HEK293 (cell line): ENCODE measurements at regions not wholly inside any gene's neighbourhood (a gene's known extent, or its start where the extent isn't known, plus 50 kb on each side); places are given as distances from the start of the nearest gene placed in this dataset.

Experiments
- TRIM28 ChIP-seq: IDR thresholded peaks from 2 replicates; pipeline ENCODE4 v1.6.1; 2011; ENCODE audit warnings: low read length, control low read depth, borderline replicate concordance
- ZBTB7A ChIP-seq: fragments of 450-650 bp; formaldehyde crosslinking; IDR thresholded peaks from 2 replicates; pipeline ENCODE4 v1.5.1; 2016; ENCODE audit warnings: low read depth, missing biosample characterization, missing genetic modification characterization
- ZEB2 ChIP-seq: fragments of 450-650 bp; formaldehyde crosslinking; IDR thresholded peaks from 2 replicates; pipeline ENCODE4 v1.5.1; 2016; ENCODE audit warnings: missing biosample characterization, missing genetic modification characterization
- ZNF302 ChIP-seq: fragments of 450-650 bp; formaldehyde crosslinking; IDR thresholded peaks from 2 replicates; pipeline ENCODE4 v1.5.1; 2016; ENCODE audit warnings: missing biosample characterization, missing genetic modification characterization, low read depth
- ZNF324 ChIP-seq: fragments of 450-650 bp; formaldehyde crosslinking; IDR thresholded peaks from 2 replicates; pipeline ENCODE4 v1.5.1; 2016; ENCODE audit warnings: missing biosample characterization, missing genetic modification characterization
- ZNF501 ChIP-seq: fragments of 450-650 bp; formaldehyde crosslinking; IDR thresholded peaks from 2 replicates; pipeline ENCODE4 v1.5.1; 2016; ENCODE audit warnings: missing biosample characterization, missing genetic modification characterization
- ZNF571 ChIP-seq: fragments of 450-650 bp; formaldehyde crosslinking; IDR thresholded peaks from 2 replicates; pipeline ENCODE4 v1.5.0; 2017; ENCODE audit warnings: missing biosample characterization, missing genetic modification characterization
- ZNF707 ChIP-seq: fragments of 450-650 bp; formaldehyde crosslinking; IDR thresholded peaks from 2 replicates; pipeline ENCODE4 v1.5.1; 2016; ENCODE audit warnings: missing biosample characterization, missing genetic modification characterization
- TF ChIP-seq, protein P1 (sequence below): fragments of 450-650 bp; formaldehyde crosslinking; IDR thresholded peaks from 2 replicates; pipeline ENCODE4 v1.5.1; 2016; ENCODE audit warnings: missing biosample characterization, missing genetic modification characterization
- TF ChIP-seq, protein P2 (sequence below): fragments of 450-650 bp; formaldehyde crosslinking; IDR thresholded peaks from 2 replicates; pipeline ENCODE4 v1.5.1; 2016; ENCODE audit warnings: missing biosample characterization, missing genetic modification characterization
- TF ChIP-seq, protein P3 (sequence below): fragments of 450-650 bp; formaldehyde crosslinking; IDR thresholded peaks from 2 replicates; pipeline ENCODE4 v1.5.1; 2016; ENCODE audit warnings: missing biosample characterization, missing genetic modification characterization
- TF ChIP-seq, protein P4 (sequence below): fragments of 450-650 bp; formaldehyde crosslinking; conservative IDR thresholded peaks from 2 replicates; pipeline ENCODE4 v1.5.1; 2016; ENCODE audit warnings: low read depth, missing biosample characterization, missing genetic modification characterization
- TF ChIP-seq, protein P5 (sequence below): fragments of 450-650 bp; formaldehyde crosslinking; IDR thresholded peaks from 2 replicates; pipeline ENCODE4 v1.5.1; 2016; ENCODE audit warnings: missing biosample characterization, missing genetic modification characterization

DNA sequence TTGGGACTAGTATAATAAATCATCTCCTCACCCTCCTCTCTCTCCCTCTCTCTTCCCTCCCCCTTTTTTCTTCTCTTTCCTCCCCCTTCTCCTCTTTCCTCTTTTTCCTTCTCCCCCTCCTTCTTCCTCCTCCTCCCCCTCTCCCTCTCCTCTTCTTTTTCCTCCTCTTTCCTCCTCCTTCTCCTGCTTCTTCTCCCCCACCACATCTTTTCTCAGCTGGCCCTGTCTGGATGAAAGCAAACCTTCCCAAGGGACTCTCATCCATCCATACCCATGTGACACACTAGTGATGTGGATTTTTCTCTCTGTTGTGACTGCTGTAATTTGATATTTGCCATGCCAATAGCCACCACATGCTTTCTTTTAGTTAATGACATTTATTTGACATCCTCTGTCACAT is 127.2 kb downstream of the EBLN2 start:
- TF ChIP-seq, protein P1, sequence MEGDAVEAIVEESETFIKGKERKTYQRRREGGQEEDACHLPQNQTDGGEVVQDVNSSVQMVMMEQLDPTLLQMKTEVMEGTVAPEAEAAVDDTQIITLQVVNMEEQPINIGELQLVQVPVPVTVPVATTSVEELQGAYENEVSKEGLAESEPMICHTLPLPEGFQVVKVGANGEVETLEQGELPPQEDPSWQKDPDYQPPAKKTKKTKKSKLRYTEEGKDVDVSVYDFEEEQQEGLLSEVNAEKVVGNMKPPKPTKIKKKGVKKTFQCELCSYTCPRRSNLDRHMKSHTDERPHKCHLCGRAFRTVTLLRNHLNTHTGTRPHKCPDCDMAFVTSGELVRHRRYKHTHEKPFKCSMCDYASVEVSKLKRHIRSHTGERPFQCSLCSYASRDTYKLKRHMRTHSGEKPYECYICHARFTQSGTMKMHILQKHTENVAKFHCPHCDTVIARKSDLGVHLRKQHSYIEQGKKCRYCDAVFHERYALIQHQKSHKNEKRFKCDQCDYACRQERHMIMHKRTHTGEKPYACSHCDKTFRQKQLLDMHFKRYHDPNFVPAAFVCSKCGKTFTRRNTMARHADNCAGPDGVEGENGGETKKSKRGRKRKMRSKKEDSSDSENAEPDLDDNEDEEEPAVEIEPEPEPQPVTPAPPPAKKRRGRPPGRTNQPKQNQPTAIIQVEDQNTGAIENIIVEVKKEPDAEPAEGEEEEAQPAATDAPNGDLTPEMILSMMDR (tag by site-specific recombination), result no peak
- TF ChIP-seq TRIM28, result no peak
- TF ChIP-seq, protein P2, sequence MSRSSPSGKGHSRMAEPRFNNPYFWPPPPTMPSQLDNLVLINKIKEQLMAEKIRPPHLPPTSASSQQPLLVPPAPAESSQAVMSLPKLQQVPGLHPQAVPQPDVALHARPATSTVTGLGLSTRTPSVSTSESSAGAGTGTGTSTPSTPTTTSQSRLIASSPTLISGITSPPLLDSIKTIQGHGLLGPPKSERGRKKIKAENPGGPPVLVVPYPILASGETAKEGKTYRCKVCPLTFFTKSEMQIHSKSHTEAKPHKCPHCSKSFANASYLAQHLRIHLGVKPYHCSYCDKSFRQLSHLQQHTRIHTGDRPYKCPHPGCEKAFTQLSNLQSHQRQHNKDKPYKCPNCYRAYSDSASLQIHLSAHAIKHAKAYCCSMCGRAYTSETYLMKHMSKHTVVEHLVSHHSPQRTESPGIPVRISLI (tag by site-specific recombination), result no peak
- TF ChIP-seq ZEB2 (tag by site-specific recombination), result peak; percentile 86
- TF ChIP-seq, protein P3, sequence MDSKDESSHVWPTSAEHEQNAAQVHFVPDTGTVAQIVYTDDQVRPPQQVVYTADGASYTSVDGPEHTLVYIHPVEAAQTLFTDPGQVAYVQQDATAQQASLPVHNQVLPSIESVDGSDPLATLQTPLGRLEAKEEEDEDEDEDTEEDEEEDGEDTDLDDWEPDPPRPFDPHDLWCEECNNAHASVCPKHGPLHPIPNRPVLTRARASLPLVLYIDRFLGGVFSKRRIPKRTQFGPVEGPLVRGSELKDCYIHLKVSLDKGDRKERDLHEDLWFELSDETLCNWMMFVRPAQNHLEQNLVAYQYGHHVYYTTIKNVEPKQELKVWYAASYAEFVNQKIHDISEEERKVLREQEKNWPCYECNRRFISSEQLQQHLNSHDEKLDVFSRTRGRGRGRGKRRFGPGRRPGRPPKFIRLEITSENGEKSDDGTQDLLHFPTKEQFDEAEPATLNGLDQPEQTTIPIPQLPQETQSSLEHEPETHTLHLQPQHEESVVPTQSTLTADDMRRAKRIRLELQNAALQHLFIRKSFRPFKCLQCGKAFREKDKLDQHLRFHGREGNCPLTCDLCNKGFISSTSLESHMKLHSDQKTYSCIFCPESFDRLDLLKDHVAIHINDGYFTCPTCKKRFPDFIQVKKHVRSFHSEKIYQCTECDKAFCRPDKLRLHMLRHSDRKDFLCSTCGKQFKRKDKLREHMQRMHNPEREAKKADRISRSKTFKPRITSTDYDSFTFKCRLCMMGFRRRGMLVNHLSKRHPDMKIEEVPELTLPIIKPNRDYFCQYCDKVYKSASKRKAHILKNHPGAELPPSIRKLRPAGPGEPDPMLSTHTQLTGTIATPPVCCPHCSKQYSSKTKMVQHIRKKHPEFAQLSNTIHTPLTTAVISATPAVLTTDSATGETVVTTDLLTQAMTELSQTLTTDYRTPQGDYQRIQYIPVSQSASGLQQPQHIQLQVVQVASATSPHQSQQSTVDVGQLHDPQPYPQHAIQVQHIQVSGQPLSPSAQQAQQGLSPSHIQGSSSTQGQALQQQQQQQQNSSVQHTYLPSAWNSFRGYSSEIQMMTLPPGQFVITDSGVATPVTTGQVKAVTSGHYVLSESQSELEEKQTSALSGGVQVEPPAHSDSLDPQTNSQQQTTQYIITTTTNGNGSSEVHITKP (tag by site-specific recombination), result peak; percentile 35; the same call in 1 of the 2 replicates
- peak; percentile 87; the same call in 1 of the 2 replicates for TF ChIP-seq ZNF324 (tag by site-specific recombination)
- TF ChIP-seq ZNF501 (tag by site-specific recombination), result peak; percentile 89
- no peak for TF ChIP-seq ZBTB7A
- TF ChIP-seq, protein P4, sequence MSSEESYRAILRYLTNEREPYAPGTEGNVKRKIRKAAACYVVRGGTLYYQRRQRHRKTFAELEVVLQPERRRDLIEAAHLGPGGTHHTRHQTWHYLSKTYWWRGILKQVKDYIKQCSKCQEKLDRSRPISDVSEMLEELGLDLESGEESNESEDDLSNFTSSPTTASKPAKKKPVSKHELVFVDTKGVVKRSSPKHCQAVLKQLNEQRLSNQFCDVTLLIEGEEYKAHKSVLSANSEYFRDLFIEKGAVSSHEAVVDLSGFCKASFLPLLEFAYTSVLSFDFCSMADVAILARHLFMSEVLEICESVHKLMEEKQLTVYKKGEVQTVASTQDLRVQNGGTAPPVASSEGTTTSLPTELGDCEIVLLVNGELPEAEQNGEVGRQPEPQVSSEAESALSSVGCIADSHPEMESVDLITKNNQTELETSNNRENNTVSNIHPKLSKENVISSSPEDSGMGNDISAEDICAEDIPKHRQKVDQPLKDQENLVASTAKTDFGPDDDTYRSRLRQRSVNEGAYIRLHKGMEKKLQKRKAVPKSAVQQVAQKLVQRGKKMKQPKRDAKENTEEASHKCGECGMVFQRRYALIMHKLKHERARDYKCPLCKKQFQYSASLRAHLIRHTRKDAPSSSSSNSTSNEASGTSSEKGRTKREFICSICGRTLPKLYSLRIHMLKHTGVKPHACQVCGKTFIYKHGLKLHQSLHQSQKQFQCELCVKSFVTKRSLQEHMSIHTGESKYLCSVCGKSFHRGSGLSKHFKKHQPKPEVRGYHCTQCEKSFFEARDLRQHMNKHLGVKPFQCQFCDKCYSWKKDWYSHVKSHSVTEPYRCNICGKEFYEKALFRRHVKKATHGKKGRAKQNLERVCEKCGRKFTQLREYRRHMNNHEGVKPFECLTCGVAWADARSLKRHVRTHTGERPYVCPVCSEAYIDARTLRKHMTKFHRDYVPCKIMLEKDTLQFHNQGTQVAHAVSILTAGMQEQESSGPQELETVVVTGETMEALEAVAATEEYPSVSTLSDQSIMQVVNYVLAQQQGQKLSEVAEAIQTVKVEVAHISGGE (tag by site-specific recombination), result no peak
- no peak for TF ChIP-seq ZNF571 (tag by site-specific recombination)
- no peak for TF ChIP-seq ZNF707
- no peak for TF ChIP-seq ZNF302 (tag by site-specific recombination)
- TF ChIP-seq, protein P5, sequence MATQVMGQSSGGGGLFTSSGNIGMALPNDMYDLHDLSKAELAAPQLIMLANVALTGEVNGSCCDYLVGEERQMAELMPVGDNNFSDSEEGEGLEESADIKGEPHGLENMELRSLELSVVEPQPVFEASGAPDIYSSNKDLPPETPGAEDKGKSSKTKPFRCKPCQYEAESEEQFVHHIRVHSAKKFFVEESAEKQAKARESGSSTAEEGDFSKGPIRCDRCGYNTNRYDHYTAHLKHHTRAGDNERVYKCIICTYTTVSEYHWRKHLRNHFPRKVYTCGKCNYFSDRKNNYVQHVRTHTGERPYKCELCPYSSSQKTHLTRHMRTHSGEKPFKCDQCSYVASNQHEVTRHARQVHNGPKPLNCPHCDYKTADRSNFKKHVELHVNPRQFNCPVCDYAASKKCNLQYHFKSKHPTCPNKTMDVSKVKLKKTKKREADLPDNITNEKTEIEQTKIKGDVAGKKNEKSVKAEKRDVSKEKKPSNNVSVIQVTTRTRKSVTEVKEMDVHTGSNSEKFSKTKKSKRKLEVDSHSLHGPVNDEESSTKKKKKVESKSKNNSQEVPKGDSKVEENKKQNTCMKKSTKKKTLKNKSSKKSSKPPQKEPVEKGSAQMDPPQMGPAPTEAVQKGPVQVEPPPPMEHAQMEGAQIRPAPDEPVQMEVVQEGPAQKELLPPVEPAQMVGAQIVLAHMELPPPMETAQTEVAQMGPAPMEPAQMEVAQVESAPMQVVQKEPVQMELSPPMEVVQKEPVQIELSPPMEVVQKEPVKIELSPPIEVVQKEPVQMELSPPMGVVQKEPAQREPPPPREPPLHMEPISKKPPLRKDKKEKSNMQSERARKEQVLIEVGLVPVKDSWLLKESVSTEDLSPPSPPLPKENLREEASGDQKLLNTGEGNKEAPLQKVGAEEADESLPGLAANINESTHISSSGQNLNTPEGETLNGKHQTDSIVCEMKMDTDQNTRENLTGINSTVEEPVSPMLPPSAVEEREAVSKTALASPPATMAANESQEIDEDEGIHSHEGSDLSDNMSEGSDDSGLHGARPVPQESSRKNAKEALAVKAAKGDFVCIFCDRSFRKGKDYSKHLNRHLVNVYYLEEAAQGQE, result no peak
